Amygdala (tissue), 56 donors: ENCODE measurements at regions not wholly inside any gene's neighbourhood (a gene's known extent, or its start where the extent isn't known, plus 50 kb on each side); places are given as distances from the start of the nearest gene placed in this dataset.
"Not testable (repeated sequence)": the region's sequence is repeated elsewhere in the genome, so short reads cannot be mapped to it uniquely, and the experiment has no call there.

ENCODE experiments used
- DNase-seq, 56 donors: peaks; one replicate each; lab custom pipeline; 2025; lab: John Stamatoyannopoulos, UW

DNA sequence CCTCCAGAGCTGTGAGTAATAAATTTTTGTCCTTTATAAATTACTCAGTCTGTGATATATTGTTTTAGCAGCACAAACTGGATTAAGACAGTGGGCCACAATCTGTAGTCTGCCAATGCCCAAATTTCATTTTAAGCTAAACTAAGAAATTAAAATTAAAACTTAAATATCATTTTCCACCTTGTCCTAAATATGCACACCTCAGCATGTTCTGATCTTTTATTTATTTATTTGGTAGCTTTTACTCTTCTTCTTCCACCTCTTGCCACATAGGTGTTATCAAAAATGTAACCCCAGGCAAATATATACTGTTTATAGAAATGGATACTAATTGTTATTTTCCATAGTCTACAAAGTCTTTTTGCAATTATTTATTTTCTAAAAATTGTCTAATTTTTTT, 1102.2 kb upstream of the COX7C start:
- DNase-seq, result no peak

DNA sequence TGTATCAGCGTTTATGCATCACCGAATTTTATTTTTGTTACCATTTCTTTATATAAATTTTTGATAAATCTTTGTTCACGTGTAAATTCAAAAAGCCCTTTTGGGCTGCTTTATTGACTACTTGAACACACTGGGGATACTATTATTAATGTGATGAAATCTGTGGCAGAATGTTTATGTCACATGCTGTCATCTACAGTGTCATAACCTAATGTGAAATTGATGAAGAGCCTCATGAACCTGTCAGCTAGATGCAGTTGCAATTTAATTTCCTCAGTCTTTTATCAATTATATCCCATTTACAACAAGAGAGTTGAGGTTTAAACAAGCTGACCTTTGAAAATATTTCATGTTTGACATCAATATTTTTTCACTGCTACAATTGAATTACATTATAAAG, 1100.4 kb upstream of the COX7C start:
- no peak for DNase-seq

DNA sequence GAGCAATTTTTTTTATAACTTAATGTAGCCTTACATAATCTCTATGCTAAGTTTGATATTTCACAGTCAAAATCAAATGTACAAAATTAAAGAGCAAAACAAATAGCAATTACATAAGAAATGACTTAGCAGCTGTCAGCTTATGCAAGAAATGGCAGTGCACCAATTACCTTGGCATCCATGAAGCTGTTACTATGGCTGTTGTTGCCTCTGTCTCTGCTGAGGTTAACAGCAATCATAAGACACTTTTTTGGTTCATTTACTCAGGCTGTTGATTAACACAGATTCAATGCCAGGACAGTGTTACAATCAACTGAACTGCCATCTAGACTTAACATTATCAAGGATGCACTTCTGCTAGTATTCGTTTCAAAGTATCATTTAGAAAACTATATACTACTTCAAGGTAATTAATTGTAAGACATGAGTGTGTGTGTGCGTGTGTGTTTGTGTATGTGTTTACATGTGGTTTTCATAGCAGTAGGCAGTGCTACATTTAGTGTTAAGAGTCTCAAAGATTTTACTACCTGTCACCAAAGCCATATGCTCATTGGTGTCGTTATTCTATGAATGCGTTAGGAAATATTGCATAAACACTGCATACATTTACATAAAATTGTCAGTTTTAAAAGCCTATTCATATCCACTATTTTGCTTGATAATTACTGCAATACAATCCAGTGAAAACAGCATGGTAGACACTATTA, 1084.2 kb upstream of the COX7C start:
- DNase-seq, result peak in 2 of 56 donors; percentile 3 to 5

DNA sequence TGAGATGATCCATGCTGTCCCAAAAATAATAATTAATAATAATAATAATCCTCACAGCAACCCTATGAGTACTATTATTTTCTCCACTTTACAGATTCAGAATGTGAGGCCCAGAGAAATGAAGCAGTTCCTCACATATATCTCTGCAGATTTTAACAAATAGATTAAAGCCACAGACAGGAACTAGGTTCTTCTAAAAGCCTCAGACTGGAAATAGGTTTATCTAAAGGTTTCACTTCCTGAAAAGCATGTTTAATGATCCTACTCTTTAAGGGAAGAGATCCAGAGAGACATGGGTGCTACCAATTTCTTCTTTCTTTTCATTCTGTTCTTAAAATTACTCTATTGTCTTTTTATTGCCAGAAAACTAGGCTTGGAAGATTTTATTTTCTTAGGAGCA, 1079.4 kb upstream of the COX7C start:
- DNase-seq, result no peak

DNA sequence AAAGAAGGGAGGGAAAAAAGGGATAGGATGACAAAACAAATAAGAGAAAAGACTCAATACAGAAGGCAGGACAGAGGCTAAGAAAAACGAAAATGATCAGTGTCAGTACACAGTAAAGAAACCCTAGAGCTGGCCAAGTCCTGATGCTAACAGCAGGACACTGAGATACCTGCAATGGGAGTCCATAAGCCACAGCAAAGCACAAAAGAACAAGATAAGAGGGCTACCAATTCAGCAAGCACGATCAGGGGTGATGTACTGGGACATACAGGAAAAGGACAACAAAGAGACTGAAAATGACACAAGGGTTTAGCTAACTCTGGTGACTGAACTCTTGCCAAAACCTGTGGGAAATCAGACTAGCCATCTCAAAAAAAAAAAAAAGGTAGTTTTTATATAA, 1072.6 kb upstream of the COX7C start:
- no peak for DNase-seq

DNA sequence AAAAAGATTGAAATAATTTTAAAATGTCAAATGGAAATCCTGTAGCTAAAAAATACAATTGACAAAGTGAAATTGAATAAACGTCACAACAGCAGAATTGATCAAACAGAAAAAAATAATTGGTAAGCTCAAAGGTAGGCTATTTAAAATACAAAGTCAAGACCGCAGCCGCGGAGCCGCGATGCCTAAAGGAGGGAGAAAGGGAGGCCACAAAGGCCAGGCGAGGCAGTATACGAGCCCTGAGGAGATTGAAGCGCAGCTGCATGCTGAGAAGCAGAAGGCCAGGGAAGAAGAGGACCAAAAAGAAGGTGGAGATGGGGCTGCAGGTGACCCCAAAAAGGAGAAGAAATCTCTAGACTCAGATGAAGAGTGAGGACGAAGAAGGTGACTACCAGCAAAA, 1068.5 kb upstream of the COX7C start:
- DNase-seq, result no peak

DNA sequence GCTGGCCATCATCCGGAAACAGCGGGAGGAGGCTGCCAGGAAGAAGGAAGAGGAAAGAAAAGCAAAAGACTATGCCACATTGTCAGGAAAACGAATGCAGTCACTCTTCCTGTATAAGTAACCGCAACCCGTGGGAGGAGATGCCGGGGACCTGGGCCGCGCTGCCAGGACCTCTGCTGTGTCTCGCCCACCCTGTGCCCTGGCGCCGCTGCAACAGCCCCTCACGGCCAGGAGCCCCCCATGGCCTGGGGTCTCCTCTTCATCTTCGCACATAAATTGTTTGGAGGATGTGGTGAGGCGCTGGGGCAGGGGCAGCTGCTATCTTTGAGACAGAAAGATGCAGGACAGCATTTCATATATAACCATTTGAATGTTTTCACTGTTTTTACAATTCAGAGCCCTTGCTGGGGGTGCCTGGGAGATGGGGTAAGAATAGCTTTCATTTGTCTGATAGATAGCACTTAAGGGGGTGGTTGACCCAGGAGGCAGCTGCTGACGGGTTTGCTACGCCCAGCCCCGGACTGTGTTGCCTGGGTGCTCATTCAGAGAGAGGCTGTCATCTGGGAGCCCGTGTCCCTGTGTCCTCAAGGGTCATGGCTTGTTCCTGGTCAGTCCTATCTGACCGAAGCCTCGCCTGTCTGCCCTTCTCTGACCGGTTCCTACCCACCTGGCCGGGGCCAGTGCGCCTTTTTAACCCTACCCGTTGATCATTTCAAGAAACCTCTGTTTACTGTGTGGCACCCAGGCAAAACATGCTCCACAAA, 1067.7 kb upstream of the COX7C start:
- DNase-seq, result no peak

DNA sequence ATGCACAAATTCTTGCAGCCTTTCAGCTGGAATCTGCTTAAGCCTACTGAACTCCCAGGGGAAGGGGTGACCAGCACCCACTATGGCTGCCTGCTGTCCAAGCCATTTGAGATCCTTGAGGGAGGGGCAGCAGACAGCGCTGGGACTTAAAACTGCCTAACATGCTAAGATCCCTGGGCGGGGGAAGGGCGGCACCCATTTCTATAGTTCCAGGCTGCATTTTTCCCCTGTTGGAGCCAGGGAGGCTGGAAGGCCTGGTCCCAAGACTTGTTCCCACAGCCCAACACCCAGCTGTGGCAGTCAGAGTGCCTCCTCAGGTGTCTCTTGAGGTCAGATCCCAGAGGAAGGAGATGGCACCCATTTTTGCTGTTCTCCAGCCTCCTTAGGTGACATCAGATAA, 1061.3 kb upstream of the COX7C start:
- no peak for DNase-seq

DNA sequence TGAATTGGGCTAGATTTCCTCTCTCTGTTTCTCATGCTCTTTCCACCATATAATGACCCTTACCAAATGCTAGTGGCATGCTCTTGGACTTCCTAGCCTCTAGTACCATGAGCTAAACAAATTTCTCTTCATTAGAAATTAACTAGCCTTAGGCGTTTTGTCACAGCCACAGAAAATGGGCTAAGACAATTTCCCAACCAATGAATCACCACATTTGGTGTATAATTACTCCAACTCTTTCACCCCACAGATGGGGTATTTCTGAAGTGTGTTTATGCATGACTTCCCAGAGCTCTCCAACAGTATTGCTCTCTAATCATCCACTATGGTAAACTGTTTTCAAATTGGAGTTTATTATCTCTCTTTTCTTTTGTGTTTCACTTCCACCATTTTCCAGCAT, 1041.1 kb upstream of the COX7C start:
- no peak for DNase-seq

DNA sequence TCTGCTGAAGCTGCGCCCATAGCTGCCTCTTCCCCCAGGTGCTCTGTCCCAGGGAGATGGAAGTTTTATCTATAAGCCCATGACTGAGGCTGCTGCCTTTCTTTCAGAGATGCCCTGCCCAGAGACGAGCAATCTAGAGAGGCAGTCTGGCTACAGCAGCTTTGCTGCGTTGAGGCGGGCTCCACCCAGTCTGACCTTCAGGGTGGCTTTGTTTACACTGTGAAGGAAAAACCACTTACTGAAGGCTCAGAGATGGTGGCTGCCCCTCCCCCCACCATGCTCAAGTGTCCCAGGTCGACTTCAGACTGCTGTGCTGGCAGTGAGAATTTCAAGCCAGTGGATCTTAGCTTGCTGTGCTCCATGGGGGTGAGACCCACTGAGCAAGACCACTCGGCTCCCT, 1029.9 kb upstream of the COX7C start:
- DNase-seq, result not testable (repeated sequence)

DNA sequence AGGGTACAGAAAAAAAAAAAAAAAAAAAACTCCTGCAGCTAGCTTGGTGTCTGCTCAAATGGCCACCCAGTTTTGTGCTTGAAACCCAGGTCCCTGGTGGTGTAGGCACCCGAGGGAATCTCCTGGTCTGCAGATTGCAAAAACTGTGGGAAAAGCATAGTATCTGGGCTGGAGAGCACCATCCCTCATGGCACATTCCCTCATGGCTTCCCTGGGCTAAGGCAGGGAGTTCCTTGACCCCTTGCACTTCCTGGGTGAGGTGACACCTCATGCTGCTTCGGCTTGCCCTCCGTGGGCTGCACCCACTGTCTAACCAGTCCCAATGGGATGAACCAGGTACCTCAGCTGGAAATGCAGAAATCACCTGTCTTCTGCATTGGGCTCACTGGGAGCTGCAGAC, 1029.5 kb upstream of the COX7C start:
- not testable (repeated sequence) for DNase-seq

DNA sequence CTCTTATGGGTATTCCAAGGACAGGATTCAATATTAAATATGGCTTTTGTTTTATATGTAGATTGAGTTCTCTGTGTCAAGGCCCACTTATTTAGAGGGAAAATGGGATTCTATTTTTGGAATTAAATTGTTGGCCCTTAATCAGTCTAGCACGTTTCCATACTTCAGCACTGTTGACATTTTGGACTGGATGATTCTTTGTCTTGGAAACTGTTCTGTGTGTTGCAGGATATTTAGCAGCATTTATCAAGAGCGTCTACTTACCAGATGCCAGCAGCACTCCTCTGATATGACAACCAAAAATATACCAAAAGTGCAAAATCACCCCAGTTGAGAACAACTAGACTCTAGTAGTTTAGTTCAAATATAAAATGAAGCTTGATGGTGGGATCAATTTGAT, 1027.0 kb upstream of the COX7C start:
- DNase-seq, result no peak

DNA sequence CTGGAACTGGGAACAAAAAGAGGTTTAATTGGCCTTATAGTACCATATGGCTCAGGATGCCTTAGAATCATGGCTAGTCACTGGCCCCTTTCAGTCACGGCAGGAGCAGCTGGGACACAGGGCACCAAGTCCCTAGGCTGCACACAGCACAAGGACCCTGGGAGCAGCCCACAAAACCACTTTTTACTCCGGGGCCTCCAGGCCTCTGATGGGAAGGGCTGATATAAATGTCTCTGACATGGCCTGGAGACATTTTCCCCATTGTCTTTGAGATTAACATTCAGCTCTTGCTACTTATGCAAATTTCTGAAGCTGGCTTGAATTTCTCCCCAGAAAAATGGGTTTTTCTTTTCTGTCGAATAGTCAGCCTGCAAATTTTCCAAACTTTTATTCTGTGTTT, 1026.4 kb upstream of the COX7C start:
- DNase-seq, result no peak

DNA sequence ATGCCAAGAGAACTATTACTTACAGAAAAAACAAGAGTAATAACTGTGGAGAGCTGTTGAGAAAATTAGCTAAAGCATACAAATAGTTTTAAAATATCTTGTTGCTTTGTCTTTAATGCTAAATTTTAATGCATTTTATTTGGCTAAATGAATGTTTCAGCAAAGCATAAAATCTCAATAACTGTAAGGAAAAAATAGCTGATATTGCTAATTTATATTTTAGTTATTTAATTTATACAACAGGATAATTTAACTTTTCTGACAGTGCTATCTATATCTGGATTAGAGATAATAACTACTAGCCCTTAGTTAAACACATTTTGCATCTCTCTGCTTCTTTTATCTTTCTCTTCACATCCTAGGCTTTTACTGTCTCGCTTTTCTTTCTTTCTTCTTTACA, 1014.9 kb upstream of the COX7C start:
- DNase-seq, result no peak

DNA sequence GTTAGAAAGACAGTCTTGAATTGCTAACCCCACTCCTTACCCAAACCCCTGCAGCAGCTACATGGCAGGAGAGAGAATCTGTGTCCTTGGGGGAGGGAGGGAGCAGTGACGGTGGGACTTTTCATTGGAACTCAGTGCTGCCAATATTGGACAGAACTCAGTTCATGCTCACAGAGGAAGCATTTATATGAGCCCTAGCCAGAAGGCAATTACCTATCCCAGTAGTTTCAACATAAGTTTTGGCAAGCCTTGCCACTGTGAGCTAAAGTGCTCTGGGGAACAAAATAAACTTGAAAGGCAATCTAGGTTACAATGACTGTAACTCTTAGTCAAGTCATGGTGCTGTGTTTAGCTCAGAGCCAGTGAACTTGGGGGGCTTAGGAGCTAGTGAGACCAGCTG, 1013.4 kb upstream of the COX7C start:
- no peak for DNase-seq

DNA sequence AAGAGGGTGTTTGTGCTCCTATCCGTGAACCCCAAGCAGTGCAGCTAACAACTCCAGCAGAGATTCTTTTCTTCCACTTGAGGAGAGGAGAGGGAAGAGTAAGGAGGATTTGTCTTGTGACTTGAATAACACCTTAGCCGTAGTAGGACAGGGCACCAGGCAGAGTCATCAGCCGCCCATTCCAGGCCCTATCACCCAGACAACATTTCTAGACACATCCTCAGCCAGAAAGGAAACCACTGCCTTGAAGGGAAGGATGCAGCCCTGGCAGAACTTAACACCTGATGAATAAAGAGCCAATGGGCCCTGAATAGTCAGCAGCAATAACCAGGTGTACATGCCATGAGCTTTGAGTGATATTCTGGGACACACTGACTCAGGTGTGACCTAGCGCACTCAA, 1013.0 kb upstream of the COX7C start:
- no peak for DNase-seq

DNA sequence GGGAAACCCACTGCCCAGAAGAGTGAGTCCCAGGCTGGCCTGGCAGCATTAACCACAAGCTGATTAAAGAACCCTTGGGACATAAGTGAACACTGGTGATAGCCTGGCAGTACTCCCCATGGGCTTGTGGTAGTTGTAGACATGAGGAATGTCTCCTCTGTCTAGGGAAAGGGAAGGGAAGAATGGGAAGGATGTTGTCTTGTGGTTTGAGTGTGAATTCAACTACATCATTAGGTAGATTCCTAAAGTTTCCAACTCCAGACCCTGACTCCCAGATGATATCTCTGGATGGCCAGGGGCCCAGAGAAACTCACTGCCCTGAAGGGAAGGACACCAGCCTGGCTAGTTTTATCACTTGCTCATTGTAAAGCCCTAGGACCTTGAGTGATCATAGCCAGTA, 1012.4 kb upstream of the COX7C start:
- DNase-seq, result no peak

DNA sequence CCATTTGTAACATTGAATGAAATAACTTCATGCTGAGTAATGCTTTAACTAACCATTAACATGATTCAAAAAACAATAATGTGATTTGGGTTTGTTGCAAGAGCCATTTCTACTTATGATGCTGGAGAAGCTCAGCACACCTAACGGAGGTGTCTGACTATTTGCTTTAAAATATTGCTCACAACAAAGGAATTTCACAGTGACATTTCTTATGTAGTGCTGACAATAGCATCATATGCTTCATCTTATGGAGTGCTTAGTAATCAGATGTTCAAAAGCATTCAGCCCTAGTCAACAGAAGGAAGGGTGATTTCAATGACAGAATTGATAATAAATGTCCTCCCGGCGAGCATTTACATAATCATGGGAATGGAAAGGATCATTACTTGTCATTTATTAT, 1003.3 kb upstream of the COX7C start:
- no peak for DNase-seq

DNA sequence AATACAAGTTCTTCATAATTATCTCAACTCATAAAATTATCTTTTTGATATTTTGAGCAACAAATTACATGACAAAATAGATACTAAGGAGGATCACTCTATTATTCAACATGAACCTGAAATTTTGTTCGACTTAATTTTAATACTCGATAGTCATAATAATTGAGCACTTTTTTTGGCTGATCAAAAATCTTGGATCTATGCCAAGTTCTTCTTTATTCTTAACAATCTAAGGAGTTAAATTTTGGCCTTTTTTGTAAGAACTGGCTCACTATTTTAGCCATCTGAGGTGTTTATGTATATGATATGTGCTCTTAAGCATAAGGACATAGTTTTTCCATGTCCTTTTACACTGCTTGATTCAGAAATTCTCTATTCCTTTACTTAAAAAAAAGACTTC, 996.1 kb upstream of the COX7C start:
- DNase-seq, result no peak

DNA sequence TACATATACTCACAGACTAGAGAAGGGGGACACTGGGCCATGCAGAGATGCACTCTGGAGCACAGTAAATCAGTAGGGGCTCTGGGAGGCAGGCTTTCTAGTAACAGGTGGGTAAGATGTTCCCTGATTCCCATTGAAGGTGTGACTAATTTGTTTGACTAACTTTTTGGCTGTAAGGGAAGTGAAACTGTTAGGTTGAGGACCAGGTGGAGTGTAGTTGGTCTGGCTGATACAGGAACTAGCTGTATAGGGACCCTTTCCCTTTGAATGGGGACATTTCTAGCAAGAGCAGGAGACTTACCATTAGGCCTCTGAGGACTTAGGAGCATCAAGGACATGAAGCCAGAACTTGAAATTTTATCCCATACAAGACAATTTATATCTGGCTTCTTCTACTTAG, 989.6 kb upstream of the COX7C start:
- DNase-seq, result no peak

DNA sequence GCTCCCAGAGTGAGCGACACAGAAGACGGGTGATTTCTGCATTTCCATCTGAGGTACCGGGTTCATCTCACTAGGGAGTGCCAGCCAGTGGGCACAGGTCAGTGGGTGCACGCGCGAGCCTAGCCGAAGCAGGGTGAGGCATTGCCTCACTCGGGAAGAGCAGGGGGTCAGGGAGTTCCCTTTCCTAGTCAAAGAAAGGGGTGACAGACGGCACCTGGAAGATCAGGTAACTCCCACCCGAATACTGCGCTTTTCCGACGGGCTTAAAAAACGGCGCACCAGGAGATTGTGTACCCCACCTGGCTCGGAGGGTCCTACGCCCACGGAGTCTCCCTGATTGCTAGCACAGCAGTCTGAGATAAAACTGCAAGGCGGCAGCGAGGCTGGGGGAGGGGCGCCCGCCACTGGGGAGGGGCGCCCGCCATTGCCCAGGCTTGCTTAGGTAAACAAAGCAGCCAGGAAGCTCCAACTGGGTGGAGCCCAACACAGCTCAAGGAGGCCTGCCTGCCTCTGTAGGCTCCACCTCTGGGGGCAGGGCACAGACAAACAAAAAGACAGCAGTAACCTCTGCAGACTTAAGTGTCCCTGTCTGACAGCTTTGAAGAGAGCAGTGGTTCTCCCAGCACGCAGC, 979.1 kb upstream of the COX7C start:
- not testable (repeated sequence) for DNase-seq

DNA sequence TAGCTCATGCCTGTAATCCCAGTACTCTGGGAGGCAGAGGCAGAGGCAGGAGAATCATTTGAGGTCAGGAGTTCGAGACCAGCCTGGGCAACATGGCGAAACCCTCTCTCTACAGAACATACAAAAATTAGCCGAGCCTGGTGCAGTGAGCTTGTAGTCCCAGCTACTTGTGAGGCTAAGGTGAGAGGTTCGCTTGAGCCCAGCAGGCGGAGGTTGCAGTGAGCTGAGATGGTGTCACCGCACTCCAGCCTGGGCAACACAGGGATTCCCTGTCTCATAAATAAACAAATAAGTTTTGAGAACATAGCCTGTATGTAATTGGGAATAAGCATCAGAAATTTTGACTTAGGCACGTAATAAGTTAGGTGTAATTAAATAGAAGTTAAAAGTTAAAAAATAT, 971.7 kb upstream of the COX7C start:
- no peak for DNase-seq
